Common myeloid progenitor, CD34-positive (primary cell): ENCODE measurements at regions not wholly inside any gene's neighbourhood (a gene's known extent, or its start where the extent isn't known, plus 50 kb on each side); places are given as distances from the start of the nearest gene placed in this dataset.
"Not testable (repeated sequence)": the region's sequence is repeated elsewhere in the genome, so short reads cannot be mapped to it uniquely, and the experiment has no call there.

Experiments used
- CTCF ChIA-PET: fragments of 350-600 bp; sonication (Branson Sonifier 250); formaldehyde crosslinking; loops from one replicate; lab custom pipeline; 2021; ENCODE audit warnings: antibody characterized with exemption; lab: Charles Lee
- POLR2A ChIA-PET: fragments of 350-600 bp; sonication (Branson Sonifier 250); formaldehyde crosslinking; loops from one replicate; lab custom pipeline; 2021; ENCODE audit warnings: antibody characterized with exemption; lab: Charles Lee
- DNase-seq, 3 donors: peaks; one replicate each; pipeline versions ENCODE4 v3.0.0 to v3.0.0-alpha.2; 2013
- H3K27ac ChIP-seq, 2 experiments: 1 replicate in 1 of 2; 2 replicates in 1 of 2; pipeline ENCODE4 v1.7.0; 2013; ENCODE audit warnings: inconsistent platforms in 2 of 2, low read length in 2 of 2, mild to moderate bottlenecking in 2 of 2, low read depth in 1 of 2, moderate library complexity in 1 of 2; ENCODE audit not compliant: severe bottlenecking in 2 of 2, insufficient read depth in 1 of 2, poor library complexity in 1 of 2
- H3K27me3 ChIP-seq, 5 experiments: replicated peaks in 2 of 5; 1 replicate in 3 of 5; 2 replicates in 2 of 5; pipeline versions ENCODE4 v1.6.1 to v1.7.0; 2013; ENCODE audit warnings: low read length in 4 of 5, mild to moderate bottlenecking in 2 of 5, moderate library complexity in 2 of 5, inconsistent platforms in 1 of 5; ENCODE audit not compliant: insufficient read depth in 5 of 5, control insufficient read depth in 4 of 5
- H3K36me3 ChIP-seq, 4 experiments: 1 replicate in 2 of 4; 2 replicates in 2 of 4; pipeline versions ENCODE4 v1.6.1 to v1.7.0; 2013; ENCODE audit warnings: low read length in 3 of 4, control low read depth in 1 of 4, mild to moderate bottlenecking in 1 of 4; ENCODE audit not compliant: control insufficient read depth in 4 of 4, insufficient read depth in 4 of 4
- H3K4me1 ChIP-seq, 4 experiments: 1 replicate in 3 of 4; 2 replicates in 1 of 4; pipeline versions ENCODE4 v1.6.1 to v1.7.1; 2013; ENCODE audit warnings: low read length in 3 of 4, mild to moderate bottlenecking in 3 of 4, control low read depth in 1 of 4, inconsistent platforms in 1 of 4, moderate library complexity in 1 of 4; ENCODE audit not compliant: control insufficient read depth in 4 of 4, insufficient read depth in 4 of 4; ENCODE audit errors: control extremely low read depth in 1 of 4
- H3K4me3 ChIP-seq, 7 experiments: 1 replicate in 4 of 7; 2 replicates in 3 of 7; pipeline versions ENCODE4 v1.5.1 to v1.7.0; 2013; ENCODE audit warnings: mild to moderate bottlenecking in 7 of 7, low read length in 6 of 7, moderate library complexity in 6 of 7, inconsistent platforms in 2 of 7, low read depth in 2 of 7, control low read depth in 1 of 7; ENCODE audit not compliant: insufficient read depth in 4 of 7, control insufficient read depth in 1 of 7; ENCODE audit errors: extremely low read depth in 1 of 7
- H3K9me3 ChIP-seq, 5 experiments: 1 replicate in 4 of 5; 2 replicates in 1 of 5; pipeline versions ENCODE4 v1.6.1 to v1.7.1; 2013; ENCODE audit warnings: low read length in 4 of 5, mild to moderate bottlenecking in 2 of 5, inconsistent platforms in 1 of 5, low read depth in 1 of 5, moderate library complexity in 1 of 5; ENCODE audit not compliant: control insufficient read depth in 4 of 5, insufficient read depth in 2 of 5; ENCODE audit errors: control extremely low read depth in 1 of 5
- WGBS: methylation state at CpG from one replicate; pipeline ENCODE4 v1.1.5; 2013; ENCODE audit not compliant: insufficient coverage; 5-methylcytosine and 5-hydroxymethylcytosine counted together

DNA sequence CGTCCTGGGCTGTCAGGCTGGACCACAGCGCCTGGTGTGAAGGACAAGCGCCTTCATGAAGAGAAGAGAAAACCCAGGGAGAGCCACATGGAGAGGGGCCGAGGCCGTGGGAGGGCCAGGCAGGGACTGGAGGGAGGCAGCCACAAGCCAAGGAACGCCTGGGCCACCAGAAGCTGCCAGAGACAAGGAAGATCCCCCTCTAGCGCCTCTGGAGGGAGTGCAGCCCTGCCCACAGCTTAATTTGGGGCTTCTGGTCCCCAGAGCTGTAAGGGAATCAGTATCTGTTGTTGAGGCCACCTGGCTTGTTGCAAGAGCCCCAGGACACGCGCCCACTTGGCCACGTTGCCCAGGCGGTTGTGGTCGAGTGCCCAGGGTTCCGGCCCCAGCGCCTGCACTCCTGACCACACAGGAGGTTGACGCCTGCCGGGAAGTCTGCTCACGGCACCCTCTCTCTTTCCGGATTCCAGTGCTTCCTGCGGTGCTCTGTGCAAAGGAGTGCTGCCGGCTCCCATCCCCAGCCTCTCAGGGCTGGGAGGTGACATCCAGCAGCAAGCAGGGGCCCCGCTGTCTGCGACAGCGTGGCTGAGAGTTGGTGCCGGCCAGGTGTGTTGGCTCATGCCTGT, 4431.0 kb upstream of the TPTE start:
- H3K9me3 ChIP-seq, POLR2A ChIA-PET, H3K4me3 ChIP-seq, H3K4me1 ChIP-seq, CTCF ChIA-PET, H3K27ac ChIP-seq, H3K27me3 ChIP-seq, DNase-seq, H3K36me3 ChIP-seq: not testable (repeated sequence)
- no CpG with 5 or more reads among the region's 24 CpGs for WGBS

DNA sequence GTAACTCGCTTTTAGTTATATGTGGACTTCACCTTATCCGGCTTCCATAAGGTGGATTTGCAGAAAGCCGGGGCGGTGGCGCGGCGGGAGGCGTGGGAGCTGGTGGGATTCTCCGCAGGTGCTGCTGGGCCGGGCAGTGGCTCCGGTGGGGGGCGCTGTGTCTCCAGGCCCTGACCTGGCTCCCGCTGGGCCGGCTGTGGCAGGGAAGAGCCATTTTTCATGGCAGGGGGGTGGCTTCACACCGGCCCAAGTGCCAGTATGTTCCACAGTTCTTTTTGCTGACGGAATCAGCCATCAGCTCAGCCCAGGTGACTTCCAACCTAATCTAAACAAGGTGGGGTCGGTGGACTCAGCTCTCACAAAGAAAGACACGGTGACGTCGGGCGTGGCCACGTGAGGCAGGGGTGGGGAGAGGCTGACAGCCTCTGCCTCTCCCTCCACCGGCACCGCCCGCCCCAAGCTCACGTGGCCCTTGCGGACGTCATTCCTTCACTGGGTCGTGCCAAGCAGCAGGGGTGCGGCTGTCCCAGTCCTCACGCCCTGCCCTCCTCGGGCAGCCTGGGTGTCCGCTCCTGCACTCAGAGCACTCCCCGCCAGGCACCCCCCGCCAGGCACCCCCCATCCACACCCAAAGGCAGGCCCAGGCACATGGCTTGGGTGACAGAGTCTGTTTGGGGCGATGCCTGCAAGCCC, 4429.9 kb upstream of the TPTE start:
- H3K27me3 ChIP-seq, CTCF ChIA-PET, DNase-seq, H3K36me3 ChIP-seq, H3K4me1 ChIP-seq, H3K9me3 ChIP-seq, H3K27ac ChIP-seq, H3K4me3 ChIP-seq, POLR2A ChIA-PET: not testable (repeated sequence)
- WGBS: no CpG with 5 or more reads among the region's 36 CpGs

DNA sequence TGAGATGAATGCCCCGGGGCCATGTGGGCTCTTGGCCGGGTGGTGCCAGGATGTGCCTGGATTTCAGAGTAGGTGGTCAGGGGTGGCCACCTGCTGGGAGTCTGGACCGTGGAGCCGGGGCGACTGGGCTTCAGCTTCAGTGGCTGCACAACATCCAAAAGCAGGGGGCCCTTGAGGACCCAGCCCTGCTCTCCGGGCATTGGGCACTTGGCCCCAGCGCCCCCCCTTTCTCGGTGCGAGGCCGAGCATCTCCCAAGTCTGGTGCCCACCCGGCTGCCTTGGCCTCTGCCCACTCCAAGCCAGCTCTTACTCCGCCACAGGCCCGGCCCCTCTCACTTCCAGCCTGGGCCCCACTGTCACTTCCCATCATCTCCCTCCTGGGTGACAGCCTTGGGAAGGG, 4429.0 kb upstream of the TPTE start:
- H3K36me3 ChIP-seq, CTCF ChIA-PET, H3K4me3 ChIP-seq, POLR2A ChIA-PET, H3K27ac ChIP-seq, H3K4me1 ChIP-seq, H3K9me3 ChIP-seq, DNase-seq, H3K27me3 ChIP-seq: not testable (repeated sequence)
- no CpG with 5 or more reads among the region's 13 CpGs for WGBS

DNA sequence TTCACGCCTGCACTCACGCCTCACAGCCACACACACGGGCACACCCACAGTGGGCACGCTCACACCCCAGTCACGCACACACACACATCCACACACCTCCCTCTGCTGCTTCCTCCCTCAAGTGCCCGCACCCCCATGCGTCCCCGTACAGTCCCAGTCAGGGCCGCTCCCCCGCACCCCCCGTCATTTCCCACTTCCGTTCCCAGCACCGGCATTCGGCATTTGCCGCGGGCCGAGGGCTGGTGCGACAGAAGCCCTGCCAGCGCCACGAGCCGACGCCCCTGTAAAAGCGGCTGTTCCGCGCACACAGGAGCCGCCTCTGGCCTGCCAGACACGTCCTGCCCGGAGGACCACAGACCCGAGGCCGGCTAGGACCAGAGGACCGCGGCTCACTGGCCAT, 4428.0 kb upstream of the TPTE start:
- WGBS: no CpG with 5 or more reads among the region's 32 CpGs
- H3K9me3 ChIP-seq, H3K4me1 ChIP-seq, H3K36me3 ChIP-seq, CTCF ChIA-PET, DNase-seq, H3K27ac ChIP-seq, H3K4me3 ChIP-seq, H3K27me3 ChIP-seq, POLR2A ChIA-PET: not testable (repeated sequence)

DNA sequence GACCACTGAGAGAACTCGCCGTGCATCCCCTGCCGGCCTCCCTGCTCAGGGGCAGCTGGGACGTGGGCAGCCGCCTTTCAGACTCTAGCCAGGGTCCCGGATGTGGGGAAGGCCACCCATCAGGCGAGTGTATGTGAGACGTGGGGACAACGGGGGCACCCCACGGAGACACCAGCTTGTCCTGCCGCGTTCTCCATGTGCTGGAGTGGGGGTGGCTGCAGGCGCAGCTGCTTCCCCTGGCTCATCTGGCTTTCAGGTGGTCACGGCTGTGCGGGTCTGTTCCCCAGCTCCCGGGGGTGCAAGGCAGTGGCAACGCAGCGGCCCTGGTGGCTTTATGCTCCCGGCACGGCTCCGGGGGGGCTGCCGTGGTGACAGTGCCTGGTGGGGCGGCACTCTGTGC, 4427.5 kb upstream of the TPTE start:
- DNase-seq, H3K4me1 ChIP-seq, CTCF ChIA-PET, POLR2A ChIA-PET, H3K27me3 ChIP-seq, H3K4me3 ChIP-seq, H3K27ac ChIP-seq, H3K9me3 ChIP-seq, H3K36me3 ChIP-seq: not testable (repeated sequence)
- no CpG with 5 or more reads among the region's 23 CpGs for WGBS

DNA sequence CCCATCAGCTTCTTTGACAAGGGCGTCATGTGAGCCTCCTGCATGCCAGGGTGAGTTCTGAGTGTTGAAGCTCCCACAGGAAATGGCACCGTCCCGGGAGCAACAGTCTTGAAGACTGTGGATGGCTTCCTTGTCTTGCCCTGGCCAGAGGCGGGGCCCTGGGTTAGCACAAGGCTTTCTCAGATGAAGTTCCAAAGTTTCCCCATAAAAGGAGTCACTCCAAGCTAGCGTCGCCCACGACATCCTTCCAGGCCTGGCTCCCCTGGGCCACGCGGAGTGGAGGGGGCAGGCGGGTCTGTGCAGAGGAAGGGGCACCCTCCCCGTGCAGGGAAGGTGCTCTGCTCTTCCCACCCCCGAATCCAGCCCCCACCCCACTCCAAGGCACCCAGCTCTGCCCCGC, 4426.1 kb upstream of the TPTE start:
- DNase-seq, H3K4me3 ChIP-seq, H3K27ac ChIP-seq, H3K4me1 ChIP-seq, H3K36me3 ChIP-seq, H3K27me3 ChIP-seq, CTCF ChIA-PET, POLR2A ChIA-PET, H3K9me3 ChIP-seq: not testable (repeated sequence)
- no CpG with 5 or more reads among the region's 13 CpGs for WGBS

DNA sequence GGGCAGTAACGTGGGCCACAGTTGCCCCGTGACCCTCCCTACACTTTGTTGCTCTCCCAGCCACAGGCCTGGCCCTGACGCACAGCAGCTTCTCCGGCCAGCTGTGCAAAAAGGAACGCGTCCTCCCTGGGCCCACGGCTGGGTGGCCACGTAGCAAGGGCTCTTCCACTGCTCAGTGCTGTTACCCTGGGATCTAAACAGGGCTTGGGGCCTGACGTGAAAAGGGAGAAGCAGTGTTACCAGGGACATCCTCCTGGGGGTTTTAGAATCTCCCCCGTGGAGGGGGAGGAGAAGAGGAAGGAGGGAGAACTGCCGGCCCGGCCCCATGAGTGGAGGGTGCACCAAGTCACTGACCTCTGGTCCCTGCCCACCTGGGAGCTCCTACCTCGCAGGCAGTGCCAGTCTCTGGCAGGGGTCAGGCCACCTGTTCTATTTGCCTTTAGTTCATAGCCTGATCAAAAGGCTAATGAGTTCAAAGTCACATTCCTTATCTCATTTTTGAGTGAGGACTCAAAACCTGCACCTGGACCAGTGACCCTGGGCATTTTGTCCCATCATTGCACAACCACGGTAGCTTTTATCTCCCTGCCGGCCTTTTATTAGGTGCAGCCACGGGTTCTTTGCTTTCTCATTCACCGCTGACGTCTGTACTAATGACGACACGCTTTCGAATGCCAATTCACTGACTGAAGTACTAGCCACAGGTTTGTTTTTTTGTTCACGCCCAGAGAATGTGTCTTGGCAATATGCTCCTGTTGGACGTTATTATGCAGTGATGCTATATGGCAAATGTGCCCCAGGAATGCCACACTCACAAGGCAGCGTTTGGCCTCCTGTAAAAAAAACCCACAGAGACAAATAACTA, 4424.6 kb upstream of the TPTE start:
- DNase-seq, H3K4me1 ChIP-seq, H3K36me3 ChIP-seq, POLR2A ChIA-PET, H3K4me3 ChIP-seq, H3K9me3 ChIP-seq, H3K27me3 ChIP-seq, H3K27ac ChIP-seq, CTCF ChIA-PET: not testable (repeated sequence)
- no CpG with 5 or more reads among the region's 24 CpGs for WGBS
